ENCODE measurements at regions not wholly inside any gene's neighbourhood (a gene's known extent, or its start where the extent isn't known, plus 50 kb on each side); places are given as distances from the start of the nearest gene placed in this dataset.
"Not testable (repeated sequence)": the region's sequence is repeated elsewhere in the genome, so short reads cannot be mapped to it uniquely, and the experiment has no call there.

GRCh38 chr1:187038784-187039183, 210.0 kb downstream of the PLA2G4A start:
- Histone ChIP-seq H3K27me3 (no peaks in the 10 kb centered on the region), H3K9me3 (no peaks in the 10 kb centered on the region), H3K4me1 (no peaks in the 10 kb centered on the region), H3K36me3 (no peaks in the 10 kb centered on the region), H3K4me3 (no peak overlapping the region), H3K27ac (no peak overlapping the region)
- intact Hi-C loops (cut with DNase I), result no loop called here
- TF ChIP-seq POLR2AphosphoS5 (IDR thresholded peaks at IDR 0.05), result no peak
- TF ChIP-seq POLR2A (IDR thresholded peaks at IDR 0.05), result no peak
- 20 to 29% methylated on average over 1 of the region's 1 CpG for WGBS, 2 donors
- DNase-seq, result no peak

DNA sequence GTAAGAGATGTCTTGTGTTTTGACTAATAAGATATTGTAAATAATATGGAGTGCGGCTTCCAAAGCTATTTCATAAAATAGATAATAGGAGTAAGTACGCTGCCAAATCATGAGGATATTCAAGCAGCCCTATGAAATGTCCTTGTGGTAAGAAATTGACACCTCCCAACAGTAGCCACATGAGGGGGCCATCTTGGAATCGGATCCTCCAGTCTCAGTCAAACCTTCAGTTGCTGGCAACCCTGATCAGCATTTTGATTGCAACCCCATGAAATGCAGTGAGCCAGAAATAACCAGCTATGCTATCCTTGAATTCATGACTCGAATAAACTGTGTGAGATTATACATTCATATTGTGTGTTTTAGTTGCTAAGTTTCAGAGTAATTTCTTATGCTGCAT, 212.4 kb downstream of the PLA2G4A start:
- no peak overlapping the region for H3K4me3 ChIP-seq
- WGBS, 2 donors, result 90% methylated on average over 4 of the region's 4 CpGs

DNA sequence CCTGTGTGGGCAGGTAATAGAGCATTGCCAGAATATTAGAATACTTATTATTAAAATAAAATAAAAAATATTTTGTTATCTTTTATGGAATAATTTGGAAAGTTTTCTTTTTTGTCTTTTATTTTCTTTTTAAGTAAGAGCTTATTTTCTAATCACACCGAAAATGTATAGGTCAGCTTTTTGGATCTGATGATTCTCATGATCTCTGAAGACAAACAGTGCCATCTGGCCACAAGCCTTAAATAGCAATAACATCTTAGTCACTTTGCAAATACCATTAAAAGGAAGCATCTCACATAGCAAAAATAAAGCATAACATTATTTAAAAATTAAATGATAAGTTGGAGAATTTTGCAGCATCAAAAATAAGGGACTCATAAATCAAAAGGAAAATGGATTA, 213.8 kb downstream of the PLA2G4A start:
- Histone ChIP-seq H3K4me1 (no peaks in the 10 kb centered on the region), H3K4me3 (no peak overlapping the region), H3K36me3 (no peaks in the 10 kb centered on the region), H3K9me3 (no peaks in the 10 kb centered on the region), H3K27ac (no peak overlapping the region), H3K27me3 (no peaks in the 10 kb centered on the region)
- TF ChIP-seq POLR2AphosphoS5 (IDR thresholded peaks at IDR 0.05) (no peak), POLR2A (IDR thresholded peaks at IDR 0.05) (no peak), EP300 (IDR thresholded peaks at IDR 0.05) (no peak)
- TF ChIP-seq, protein P1, sequence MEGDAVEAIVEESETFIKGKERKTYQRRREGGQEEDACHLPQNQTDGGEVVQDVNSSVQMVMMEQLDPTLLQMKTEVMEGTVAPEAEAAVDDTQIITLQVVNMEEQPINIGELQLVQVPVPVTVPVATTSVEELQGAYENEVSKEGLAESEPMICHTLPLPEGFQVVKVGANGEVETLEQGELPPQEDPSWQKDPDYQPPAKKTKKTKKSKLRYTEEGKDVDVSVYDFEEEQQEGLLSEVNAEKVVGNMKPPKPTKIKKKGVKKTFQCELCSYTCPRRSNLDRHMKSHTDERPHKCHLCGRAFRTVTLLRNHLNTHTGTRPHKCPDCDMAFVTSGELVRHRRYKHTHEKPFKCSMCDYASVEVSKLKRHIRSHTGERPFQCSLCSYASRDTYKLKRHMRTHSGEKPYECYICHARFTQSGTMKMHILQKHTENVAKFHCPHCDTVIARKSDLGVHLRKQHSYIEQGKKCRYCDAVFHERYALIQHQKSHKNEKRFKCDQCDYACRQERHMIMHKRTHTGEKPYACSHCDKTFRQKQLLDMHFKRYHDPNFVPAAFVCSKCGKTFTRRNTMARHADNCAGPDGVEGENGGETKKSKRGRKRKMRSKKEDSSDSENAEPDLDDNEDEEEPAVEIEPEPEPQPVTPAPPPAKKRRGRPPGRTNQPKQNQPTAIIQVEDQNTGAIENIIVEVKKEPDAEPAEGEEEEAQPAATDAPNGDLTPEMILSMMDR (IDR thresholded peaks at IDR 0.05), result no peak
- 82 to 89% methylated on average over 1 of the region's 1 CpG for WGBS, 2 donors
- DNase-seq, result no peak
- intact Hi-C loops (cut with DNase I), result no loop called here

More for the DNA sequence above, 212.4 kb downstream of the PLA2G4A start:
- intact Hi-C loops (cut with DNase I), result no loop called here
- Histone ChIP-seq H3K27me3 (no peaks in the 10 kb centered on the region), H3K36me3 (no peaks in the 10 kb centered on the region), H3K9me3 (no peaks in the 10 kb centered on the region), H3K4me1 (no peaks in the 10 kb centered on the region), H3K27ac (no peak overlapping the region)
- TF ChIP-seq EP300 (IDR thresholded peaks at IDR 0.05) (no peak), POLR2AphosphoS5 (IDR thresholded peaks at IDR 0.05) (no peak), POLR2A (IDR thresholded peaks at IDR 0.05) (no peak)
- TF ChIP-seq, protein P1 (IDR thresholded peaks at IDR 0.05), result no peak
- DNase-seq, result no peak

- H3K4me3 ChIP-seq; H3K27me3 ChIP-seq; H3K36me3 ChIP-seq; H3K9me3 ChIP-seq; H3K27ac ChIP-seq; intact Hi-C loops (cut with DNase I); DNase-seq; H3K4me1 ChIP-seq: not testable (repeated sequence)
These were observed 214.7 kb downstream of the PLA2G4A start for GRCh38 chr1:187043433-187043832.

GRCh38 chr1:187044411-187044810, 215.7 kb downstream of the PLA2G4A start:
- no peaks in the 10 kb centered on the region for H3K9me3 ChIP-seq
- H3K27me3 ChIP-seq, result no peaks in the 10 kb centered on the region
- no peak for DNase-seq
- intact Hi-C loops (cut with DNase I), result no loop called here
- TF ChIP-seq, protein P1 (IDR thresholded peaks at IDR 0.05), result no peak
- TF ChIP-seq POLR2AphosphoS5 (IDR thresholded peaks at IDR 0.05) (no peak), EP300 (IDR thresholded peaks at IDR 0.05) (no peak), POLR2A (IDR thresholded peaks at IDR 0.05) (no peak)
- no peaks in the 10 kb centered on the region for H3K36me3 ChIP-seq
- H3K27ac ChIP-seq, result no peak overlapping the region
- no peak overlapping the region for H3K4me3 ChIP-seq
- no peaks in the 10 kb centered on the region for H3K4me1 ChIP-seq

GRCh38 chr1:187045371-187045770, 216.6 kb downstream of the PLA2G4A start:
- no peaks in the 10 kb centered on the region for H3K36me3 ChIP-seq
- H3K4me3 ChIP-seq, result no peak overlapping the region
- H3K9me3 ChIP-seq, result no peaks in the 10 kb centered on the region
- no peaks in the 10 kb centered on the region for H3K4me1 ChIP-seq
- H3K27ac ChIP-seq, result no peak overlapping the region
- no peak for TF ChIP-seq EP300 (IDR thresholded peaks at IDR 0.05)
- TF ChIP-seq POLR2A (IDR thresholded peaks at IDR 0.05), result no peak
- TF ChIP-seq, protein P1 (IDR thresholded peaks at IDR 0.05), result no peak
- no peak for TF ChIP-seq POLR2AphosphoS5 (IDR thresholded peaks at IDR 0.05)
- H3K27me3 ChIP-seq, result no peaks in the 10 kb centered on the region
- DNase-seq, result no peak
- intact Hi-C loops (cut with DNase I), result no loop called here
- WGBS, 2 donors, result 68 to 80% methylated on average over 4 of the region's 4 CpGs

All from sigmoid colon (tissue), 6 donors.